Spleen (tissue), 7 donors: ENCODE measurements at regions not wholly inside any gene's neighbourhood (a gene's known extent, or its start where the extent isn't known, plus 50 kb on each side); places are given as distances from the start of the nearest gene placed in this dataset.

Source experiments
- CTCF ChIP-seq, 11 experiments: fragments of 200-600 bp in 7 of 11; fragments of 450-650 bp in 4 of 11; sonication (generic) in 4 of 11; IDR thresholded peaks in 8 of 11; conservative IDR thresholded peaks in 3 of 11; 1 replicate in 7 of 11; 2 replicates in 4 of 11; pipeline versions ENCODE4 v1.4.0 to v1.8.0; 2016 to 2021; ENCODE audit warnings: antibody characterized with exemption in 11 of 11, inconsistent platforms in 4 of 11, mild to moderate bottlenecking in 1 of 11
- POLR2A ChIP-seq, 3 donors: fragments of 450-650 bp; IDR thresholded peaks; one replicate each; pipeline ENCODE4 v1.5.1; 2017; ENCODE audit warnings: antibody characterized with exemption in 3 of 3, mild to moderate bottlenecking in 1 of 3
- donor health status: DM: no; HTN: no; CAD: no; lungs with moderate emphysema.
- donor health status: DM: no; HTN: no; CAD: no.
- donor health status: DM: no; HTN: no; CAD: no.

GRCh38 chr5:18764161-18764560, 1129.9 kb downstream of the TAF11L14 start:
- TF ChIP-seq CTCF (IDR thresholded peaks at IDR 0.05 in 8 of 11, conservative IDR thresholded peaks at IDR 0.05 in 3 of 11) = no peak
- TF ChIP-seq POLR2A (IDR thresholded peaks at IDR 0.05) = no peak
